ENCODE measurements at regions not wholly inside any gene's neighbourhood (a gene's known extent, or its start where the extent isn't known, plus 50 kb on each side); places are given as distances from the start of the nearest gene placed in this dataset.

DNA sequence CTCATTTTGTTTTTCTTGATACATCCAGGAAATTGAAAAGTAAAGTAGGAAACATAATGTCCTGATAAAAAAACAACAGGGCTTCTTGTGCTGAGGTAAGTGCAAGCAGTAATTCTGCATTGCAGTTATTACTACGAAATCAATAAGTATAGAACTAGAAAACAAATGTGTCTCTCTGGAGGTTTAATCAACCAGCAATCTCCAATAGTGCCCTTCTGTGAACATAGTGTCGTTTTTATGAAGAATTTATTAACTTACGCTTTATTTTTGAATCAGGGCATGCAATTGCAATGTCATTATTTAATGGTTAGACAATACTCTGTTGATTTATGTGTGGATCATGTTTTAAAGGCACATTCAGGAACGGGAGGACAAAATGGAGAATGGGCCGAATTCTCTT, 494.1 kb upstream of the NOVA1 start:
- TF ChIP-seq EZH2 (IDR thresholded peaks at IDR 0.05; ENCODE audit: insufficient read depth, low read length) (no peak), CTCF (IDR thresholded peaks at IDR 0.05; ENCODE audit: insufficient read depth, low read depth, low read length) (no peak)
